GM21528 (cell line): ENCODE measurements at regions not wholly inside any gene's neighbourhood (a gene's known extent, or its start where the extent isn't known, plus 50 kb on each side); places are given as distances from the start of the nearest gene placed in this dataset.
"Not testable (repeated sequence)": the region's sequence is repeated elsewhere in the genome, so short reads cannot be mapped to it uniquely, and the experiment has no call there.

Experiments used
- ATAC-seq: cut with Tn5 transposase; IDR thresholded peaks from one replicate; pipeline ENCODE4 v1.9.1; 2021; ENCODE audit warnings: mild to moderate bottlenecking, moderate library complexity; ENCODE audit not compliant: unreplicated experiment, low FRiP score

DNA sequence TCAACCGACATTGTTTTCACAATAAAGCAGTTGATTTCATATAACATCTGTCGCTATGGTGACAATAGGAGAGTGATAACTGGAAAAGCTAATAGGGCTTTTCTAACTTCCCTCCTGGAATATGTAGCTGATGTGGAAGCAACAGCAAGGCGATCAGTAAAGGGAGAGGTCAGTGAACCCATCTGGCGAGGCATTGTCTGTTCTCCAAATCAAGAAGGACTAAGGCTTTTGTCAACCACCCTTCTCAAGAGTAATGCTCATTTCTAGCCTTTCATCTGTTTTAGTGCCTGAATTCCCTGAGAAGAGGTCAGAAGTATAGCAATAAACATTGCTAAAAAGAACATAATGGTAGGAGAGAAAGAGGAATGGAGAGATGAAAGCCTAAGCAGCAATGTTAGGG lies 201.3 kb downstream of the AKAP7 start:
- ATAC-seq = no peak

DNA sequence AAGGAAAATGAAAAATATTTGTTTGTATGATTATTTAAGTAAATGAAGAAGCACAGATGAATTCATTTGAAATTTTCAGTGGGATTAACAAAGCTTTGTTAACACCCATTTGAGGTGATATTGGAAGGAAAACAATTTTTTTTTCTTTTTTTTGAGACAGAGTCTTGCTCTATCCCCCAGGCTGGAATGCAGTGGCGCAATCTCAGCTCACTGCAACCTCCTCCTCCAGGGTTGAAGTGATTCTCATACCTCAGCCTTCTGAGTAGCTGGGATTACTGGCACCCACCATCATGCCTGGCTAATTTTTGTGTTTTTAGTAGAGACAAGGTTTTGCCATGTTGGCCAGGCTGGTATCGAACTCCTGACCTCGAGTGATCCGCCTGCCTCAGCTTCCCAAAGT lies 211.6 kb downstream of the AKAP7 start:
- not testable (repeated sequence) for ATAC-seq

DNA sequence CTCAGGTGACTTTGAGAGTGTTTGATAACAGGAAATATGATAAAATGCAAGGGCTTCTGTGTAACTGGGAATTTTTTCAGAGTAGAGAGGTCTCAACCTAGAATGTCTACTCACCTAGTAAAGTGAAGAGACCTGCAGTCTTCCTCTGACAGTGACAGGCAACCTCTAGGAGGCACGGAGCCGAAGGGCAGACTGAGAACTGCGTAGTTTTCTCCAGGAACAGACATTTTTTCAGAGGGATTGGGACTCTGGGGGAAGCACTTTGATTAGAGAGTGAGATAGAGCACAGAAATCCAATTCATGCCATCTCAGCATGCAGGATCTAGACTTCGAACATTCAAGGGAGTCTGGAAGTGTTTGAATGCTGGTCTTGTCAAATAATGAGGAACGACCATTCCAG lies 213.3 kb downstream of the AKAP7 start:
- ATAC-seq = no peak

DNA sequence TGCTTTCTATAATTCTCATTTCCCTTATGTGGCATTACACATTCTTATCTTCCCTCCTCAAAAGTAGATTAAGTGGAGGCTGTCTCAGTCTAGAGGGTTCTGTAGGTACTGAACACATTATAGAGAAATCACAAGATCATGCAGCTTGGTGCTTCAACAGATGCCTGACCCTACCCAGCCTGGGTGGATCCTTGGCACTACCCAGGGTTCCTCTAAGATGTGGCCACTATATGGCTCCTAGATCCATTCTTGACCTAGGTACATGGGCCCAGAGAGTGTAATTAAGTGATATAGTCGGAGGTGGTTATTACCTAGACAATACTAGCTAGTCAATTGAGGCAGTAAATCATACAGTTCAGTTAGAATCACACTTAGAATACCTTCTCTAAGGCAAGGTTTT lies 213.9 kb downstream of the AKAP7 start:
- no peak for ATAC-seq

DNA sequence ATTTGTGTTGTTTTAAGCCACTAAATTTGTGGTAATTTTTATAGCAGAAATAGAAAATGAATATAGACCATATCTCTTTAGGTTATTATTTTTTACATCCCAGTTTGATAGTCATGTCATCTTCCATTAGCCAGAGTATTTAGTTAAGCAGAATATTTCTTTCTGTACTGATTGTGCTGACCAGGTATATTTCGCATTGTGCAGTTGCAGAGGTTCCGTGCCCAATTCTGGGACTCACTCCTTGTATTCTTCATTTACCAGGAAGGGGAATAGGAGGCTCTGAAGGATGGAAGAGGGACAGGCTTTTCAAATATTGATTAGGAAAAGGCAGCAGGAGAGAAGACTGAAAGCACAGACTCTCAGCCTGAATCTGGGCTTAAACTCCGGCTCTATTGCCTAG lies 217.8 kb downstream of the AKAP7 start:
- ATAC-seq = no peak

DNA sequence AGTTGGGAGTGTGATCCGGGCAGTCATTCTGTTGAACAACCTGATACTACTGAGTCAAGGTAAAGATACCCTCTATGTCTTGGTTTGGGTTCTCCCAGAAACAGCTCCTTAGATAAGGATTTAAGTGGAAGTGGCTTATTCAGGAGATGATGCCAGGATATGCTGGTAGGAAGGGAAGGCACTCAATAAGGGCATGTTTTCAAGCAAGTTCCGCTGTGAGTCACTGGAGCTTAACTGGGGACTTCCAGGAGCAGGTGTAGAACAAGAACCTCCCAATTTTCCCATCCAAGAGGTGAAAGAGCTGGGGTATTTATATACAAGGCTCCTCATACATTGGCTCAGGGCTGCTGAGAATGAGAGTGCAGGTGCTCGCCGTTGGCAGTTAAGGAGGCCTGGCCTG lies 218.6 kb downstream of the AKAP7 start:
- ATAC-seq = no peak

DNA sequence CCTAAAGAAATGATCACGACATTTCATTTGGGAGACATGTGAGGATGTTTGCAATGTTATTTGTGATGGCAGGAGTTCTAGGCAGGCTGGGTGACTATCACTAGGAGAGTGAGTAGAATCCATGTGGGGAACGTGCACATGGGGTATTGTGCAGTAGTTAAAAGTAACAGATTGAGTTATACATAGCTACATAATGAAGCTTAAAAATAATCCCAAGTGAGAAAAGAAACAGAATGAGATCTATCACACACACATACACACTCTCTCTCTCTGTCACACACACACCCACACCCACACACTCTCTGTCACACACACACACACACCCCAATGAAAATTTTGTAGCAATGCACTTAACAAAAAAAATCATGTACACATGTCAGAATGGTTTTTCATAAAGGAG lies 218.7 kb upstream of the ARG1 start:
- ATAC-seq = no peak

DNA sequence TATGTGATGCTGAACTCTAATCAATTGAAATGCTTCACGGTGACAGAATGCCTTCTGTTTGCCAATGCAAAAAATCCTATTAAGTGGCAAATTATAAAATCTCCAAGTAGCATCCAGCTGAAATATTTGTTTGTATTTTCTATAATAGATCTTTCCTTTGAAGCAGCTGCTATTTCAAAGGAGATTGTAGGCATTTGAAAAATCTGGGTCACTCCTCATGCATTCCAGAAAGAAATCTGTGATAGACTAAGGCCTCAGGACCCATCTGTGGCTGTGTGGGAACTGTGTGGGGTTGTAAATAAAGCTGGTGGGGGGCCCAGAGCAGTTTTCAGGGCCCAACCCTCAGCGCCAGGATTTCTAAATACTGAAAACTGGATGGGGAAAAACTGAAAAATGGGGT lies 216.9 kb upstream of the ARG1 start:
- no peak for ATAC-seq

DNA sequence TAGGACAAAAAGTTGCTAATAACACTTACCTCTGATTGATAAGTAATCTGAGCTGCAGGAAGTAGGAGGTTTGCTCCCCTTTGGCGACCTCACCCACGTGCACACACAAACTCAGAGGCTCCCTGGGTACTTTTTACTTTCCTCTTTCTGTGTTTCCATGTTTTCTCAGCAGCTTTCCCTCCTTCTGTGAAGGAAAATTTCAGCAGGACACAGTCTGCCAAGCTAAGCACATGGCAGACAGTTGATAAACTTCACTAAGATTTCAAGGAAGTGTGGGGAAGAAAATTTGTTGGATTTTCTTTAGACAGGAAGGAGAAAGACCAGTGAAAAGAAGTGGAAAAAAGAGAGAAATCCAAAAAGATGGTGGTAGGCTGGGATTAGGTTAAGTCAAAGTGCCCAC lies 215.5 kb upstream of the ARG1 start:
- ATAC-seq = no peak

DNA sequence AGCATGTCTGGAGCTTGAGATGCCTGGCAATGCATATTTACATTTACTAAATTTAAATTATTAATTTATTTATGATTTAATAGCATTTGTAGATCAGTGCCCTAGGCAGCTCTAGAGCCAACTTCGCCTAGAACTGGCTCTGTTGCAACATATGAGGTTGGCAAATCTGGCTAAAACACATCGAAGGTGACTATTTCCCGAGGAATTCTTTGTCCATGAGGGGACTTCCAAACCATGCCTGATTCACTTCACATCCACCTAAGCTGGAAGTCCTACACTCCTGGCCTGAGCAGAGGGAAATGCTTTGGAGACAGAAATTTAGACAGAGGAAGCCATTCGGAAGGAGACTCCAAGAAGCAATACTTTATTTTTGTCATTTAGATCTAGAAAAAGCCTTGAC lies 211.0 kb upstream of the ARG1 start:
- no peak for ATAC-seq

DNA sequence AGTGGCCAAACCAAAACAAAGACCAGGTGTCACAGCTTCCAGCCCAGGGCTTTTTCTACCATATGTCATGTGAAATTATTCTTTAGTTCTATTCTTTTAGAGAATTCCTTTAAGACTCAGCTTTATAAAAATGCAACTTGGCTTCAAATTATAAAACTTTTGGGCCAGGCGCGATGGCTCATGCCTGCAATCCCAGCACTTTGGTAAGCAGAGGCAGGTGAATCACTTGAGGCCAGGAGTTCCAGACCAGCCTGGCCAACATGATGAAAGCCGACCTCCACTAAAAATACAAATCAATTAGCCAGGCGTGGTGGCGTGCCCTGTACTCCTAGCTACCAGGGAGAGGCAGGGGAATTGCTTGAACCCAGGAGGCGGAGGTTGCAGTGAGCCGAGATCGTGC lies 210.3 kb upstream of the ARG1 start:
- no peak for ATAC-seq

DNA sequence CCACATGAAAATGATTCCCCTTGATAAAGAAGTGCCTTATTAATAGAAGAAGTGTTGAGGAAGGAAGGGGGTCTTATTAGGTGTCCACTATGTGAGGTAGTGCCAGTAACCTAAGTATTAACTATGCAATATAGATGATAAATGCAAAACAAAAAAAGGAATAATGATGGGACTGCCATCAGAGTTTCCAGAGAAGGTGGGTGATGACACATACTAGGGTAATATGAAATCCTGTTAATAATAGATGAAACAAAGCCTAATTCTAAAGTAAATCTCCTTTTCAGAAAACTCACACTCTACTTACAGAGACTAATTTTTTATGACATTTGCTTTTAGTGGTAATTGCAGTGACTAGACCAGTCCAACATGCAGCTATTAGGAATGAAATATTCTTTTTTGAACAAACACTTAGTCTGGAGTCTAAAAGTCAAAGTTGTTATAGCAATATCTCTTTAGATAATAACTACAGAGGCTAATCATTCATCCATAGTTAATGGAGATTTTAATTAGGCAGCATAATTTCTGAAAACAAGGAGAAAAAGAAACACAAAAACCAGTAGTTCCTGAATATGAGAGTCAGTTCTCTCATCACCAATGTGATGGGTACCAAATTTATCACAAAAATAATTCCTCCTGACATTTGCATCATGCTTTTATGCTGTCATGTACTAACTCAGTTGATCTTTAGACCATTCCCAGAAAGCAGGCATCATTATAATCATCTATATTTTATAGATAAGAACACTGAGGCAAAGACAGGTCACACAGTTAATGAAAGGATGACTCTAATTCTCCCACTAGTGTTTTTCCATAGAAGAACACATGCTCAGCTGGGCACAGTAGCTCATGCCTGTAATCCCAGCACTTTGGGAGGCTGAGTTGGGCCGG lies 208.8 kb upstream of the ARG1 start:
- ATAC-seq = no peak

DNA sequence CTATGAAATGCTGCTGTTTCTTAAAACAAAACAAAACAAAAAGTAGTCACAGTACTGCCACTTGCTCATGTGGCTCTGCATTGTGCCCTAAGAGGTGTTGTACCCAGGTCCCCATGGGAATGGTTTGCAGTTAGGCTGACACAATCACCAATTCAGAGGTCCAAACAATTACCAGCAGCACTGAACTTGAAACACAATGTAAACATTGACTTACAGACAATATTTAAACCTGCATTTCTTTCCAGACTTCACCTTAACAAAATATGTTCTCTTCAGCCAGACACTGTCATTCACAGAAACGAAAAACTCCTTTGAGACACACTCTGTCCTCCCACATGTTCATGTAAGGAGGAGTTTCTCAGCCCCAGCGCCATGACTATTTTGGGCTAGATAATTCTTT lies 206.8 kb upstream of the ARG1 start:
- ATAC-seq = no peak

DNA sequence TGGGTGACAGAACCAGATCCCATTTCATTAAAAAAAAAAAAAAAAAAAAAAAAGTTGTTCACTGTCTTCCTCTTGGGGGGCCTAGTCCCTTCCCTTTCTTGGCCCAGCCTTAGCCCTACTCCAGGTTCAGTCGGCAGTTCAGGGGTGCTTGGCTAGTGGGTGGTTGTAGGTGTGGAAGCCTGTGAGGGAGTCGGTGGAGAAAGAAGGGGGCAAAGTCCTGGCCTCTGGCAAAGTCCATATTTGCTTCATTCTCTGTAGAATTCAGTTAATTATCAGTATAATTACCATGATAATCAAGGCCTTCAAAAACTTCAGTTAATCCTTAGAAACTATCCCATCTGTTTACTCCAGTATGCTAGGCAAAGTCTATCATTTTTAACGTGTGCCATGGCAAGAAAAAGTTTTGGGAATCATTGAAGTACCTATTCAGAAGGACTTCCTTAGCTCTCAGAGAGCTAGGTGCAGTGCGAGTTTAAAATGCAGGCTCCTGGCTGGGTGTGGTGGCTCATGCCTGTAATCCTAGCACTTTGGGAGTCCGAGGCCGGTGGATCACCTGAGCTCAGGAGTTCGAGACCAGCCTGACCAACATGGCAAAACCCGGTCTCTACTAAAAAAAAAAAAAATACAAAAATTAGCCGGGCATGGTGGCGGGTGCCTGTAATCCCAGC lies 205.7 kb upstream of the ARG1 start:
- no peak for ATAC-seq

DNA sequence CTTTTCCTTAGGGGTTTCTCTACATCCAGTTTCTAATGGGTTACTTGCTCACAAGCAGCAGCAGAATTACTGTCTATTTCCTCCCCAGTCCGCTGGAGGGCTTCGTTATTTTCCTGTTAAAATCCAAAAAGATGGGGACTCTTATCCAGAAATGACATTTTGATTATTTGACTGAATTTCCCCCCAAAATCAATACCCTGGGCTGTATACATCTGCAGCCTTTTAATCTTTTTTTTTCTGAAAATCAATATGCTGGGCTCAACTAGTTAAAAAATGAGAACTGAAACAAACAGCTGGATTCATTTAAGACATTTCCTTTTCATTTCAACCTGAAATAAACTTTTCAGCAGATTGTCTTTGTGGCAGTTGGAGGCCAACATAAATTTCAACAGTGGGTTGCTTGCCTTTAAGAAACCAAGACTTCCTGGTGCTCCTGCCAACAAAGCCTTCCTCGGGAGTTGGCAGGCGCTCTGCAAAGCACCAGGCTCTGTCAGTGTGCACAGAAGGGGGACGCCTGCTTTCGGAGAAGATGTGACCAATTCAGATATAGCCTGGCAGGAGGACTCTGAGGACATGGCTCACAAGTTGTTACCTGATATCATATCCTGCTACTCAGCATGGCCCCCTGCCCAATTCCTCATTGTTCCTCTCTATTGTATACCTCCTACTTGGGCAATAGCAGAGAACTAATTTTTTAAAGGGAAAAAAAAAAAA lies 204.7 kb upstream of the ARG1 start:
- peak; percentile 69 for ATAC-seq

DNA sequence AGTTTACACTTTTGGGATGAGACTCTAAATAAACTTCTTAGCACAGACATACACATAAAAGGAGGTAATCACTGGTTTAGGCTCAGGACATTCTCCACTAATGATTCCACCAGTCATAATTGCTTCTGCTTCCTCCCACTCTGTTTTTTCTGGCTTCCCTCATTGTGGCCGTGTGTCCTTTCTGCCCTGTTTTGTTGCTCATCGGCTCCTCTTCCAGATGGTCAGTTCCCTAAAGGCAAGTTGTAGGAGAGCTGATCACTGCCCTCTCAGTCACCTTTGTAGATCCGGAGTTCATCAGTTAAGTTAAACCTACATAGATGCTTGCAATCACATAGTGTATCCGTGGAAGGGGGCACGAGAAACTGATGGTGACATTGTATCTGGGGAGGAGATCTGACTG lies 200.5 kb upstream of the ARG1 start:
- no peak for ATAC-seq

DNA sequence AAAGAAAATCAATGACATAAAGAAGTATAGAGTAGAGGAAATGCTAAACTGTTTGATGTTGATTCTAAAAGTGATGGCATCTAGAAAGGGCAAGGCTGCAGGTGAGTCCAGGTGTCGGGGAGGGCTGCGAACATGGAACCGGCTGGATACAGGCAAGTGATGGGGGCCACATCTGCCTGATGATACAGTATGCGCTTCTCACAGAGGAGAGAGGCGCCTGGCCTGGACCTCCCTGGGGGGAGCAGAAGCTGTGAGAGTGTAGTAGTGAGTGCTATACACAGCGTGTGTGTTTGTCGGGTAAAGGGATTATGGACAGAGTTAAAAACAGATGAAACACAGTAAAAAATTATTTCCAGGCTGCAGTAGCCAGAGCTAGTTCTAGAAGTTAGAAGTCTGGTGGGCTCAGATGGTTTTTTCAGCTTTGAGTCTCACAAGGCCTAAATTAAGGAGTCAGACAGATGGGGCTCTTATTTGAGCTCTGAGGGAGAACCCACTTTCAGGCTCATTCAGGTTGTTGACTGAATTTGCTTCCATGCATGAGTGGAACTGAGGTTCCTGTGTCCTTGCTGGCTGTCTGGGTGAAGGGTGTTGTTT lies 195.8 kb upstream of the ARG1 start:
- no peak for ATAC-seq

DNA sequence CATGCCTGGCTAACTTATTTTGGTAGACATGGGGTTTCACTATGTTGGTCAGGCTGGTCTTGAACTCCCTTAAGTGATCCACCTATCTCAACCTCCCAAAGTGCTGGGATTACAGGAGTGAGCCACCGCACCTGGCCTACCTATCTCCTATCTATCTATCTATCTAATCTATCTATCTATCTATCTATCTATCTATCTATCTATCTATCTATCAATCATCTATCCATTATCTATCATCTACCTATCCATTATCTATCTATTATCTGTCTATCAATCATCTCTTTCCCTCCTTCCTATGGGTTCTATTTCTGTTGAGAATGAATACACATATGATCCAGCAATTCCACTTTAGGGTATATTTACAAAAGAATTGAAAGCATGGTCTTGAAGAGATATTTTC lies 194.2 kb upstream of the ARG1 start:
- no peak for ATAC-seq

DNA sequence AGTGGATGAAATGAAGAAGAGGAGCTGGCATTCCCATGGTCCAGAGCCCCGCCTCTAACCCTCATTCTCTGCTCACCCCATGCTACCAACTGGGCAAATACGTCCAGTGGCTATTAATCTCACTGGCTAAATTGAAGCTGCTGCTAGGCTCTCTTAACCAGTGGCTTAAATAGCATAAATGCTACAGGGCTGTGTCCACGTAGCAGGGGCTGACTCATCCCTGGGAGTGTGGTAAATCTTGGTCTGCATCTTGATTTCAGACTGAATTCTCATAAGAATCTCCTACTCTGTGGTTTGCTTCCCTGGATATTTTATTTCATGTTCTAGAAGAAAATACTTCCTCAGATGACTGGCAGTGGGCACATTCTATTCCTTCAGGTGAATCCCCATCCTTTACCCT lies 193.1 kb upstream of the ARG1 start:
- ATAC-seq = no peak

DNA sequence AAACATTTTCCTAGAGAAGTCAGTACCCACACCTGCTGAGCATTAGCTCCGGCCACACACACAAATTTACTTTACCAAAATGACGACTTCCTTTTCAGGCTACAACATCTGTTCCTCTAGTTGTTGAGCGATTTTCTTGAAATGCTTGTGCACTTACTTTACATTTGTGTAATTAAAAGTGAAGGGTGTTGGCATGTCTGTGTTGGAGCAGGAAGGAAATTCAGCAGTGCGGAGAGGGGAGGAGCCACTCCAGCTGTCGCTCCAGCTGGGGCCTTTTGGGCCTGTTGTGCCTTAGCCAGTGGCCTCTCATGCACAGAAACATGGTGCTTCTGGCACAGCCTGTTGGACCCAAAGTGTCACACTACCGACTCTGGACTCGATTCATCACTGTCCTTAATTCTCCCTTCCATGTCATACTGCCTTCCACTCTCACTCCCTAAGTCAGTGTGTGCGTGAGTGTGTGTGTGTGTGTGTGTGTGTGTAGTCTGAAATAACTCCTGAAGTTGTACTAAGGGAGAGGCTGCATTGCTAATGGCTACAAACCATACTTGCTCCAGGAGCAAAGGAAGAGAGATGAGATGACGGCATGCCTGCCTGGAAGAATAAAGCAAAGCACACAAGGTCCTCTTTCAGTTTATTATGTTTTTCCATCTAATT lies 191.8 kb upstream of the ARG1 start:
- no peak for ATAC-seq

DNA sequence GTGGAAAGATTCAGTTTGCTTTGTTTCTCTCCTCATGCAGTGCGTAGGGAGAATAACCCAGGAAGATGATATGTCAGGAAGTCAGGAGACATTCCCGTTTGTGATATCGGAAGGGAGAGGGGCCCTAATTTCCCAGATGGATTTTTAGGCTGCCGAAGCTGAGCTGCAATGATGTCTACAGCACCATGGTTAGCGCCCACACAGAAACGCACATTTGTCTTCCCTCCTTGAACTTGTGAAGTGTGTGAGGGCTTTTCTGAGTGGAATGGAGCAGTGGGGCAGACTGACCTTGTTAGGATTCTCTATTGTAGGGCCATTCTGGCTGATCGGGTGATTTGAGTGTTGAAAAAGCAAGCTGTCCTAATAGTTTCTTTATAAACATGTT lies 191.3 kb upstream of the ARG1 start:
- no peak for ATAC-seq
